Thoracic aorta (tissue), 2 donors: ENCODE measurements at regions not wholly inside any gene's neighbourhood (a gene's known extent, or its start where the extent isn't known, plus 50 kb on each side); places are given as distances from the start of the nearest gene placed in this dataset.
A peak's percentile ranks its signal among the peaks of the same experiment; 100 is the strongest.

Experiments
- ATAC-seq: fragments of 150-250 bp; one replicate; pipeline ENCODE4 v1.8.0; 2017; ENCODE audit warnings: low read depth; ENCODE audit not compliant: insufficient number of reproducible peaks, low FRiP score
- DNase-seq: peaks from one replicate; pipeline ENCODE4 v3.0.0-alpha.2; 2020; ENCODE audit warnings: low spot score
- H3K27ac ChIP-seq, 2 donors: fragments of 200-600 bp; sonication (generic); 1 replicate in 1 of 2; 2 replicates in 1 of 2; pipeline ENCODE4 v1.5.1; 2016; ENCODE audit warnings: mild to moderate bottlenecking in 2 of 2, moderate library complexity in 2 of 2
- H3K27me3 ChIP-seq: fragments of 200-600 bp; sonication (generic); replicated peaks from 2 replicates; pipeline ENCODE4 v1.6.0; 2016; ENCODE audit warnings: mild to moderate bottlenecking; ENCODE audit not compliant: insufficient read depth
- H3K36me3 ChIP-seq: fragments of 200-600 bp; sonication (generic); one replicate; pipeline ENCODE4 v1.5.1; 2016
- H3K4me1 ChIP-seq, 2 donors: fragments of 200-600 bp; sonication (generic); 1 replicate in 1 of 2; 2 replicates in 1 of 2; pipeline versions ENCODE4 v1.5.1 to v1.6.0; 2016; ENCODE audit warnings: low read depth in 2 of 2, mild to moderate bottlenecking in 1 of 2; ENCODE audit not compliant: control insufficient read depth in 1 of 2
- H3K4me3 ChIP-seq: fragments of 200-600 bp; sonication (generic); 2 replicates; pipeline ENCODE4 v1.5.1; 2016; ENCODE audit warnings: mild to moderate bottlenecking
- H3K9me3 ChIP-seq: fragments of 200-600 bp; sonication (generic); 2 replicates; pipeline ENCODE4 v1.5.1; 2016
- TF ChIP-seq, protein P1 (sequence below): fragments of 200-600 bp; sonication (generic); IDR thresholded peaks from one replicate; pipeline ENCODE4 v1.5.1; 2019; ENCODE audit warnings: antibody characterized with exemption

DNA sequence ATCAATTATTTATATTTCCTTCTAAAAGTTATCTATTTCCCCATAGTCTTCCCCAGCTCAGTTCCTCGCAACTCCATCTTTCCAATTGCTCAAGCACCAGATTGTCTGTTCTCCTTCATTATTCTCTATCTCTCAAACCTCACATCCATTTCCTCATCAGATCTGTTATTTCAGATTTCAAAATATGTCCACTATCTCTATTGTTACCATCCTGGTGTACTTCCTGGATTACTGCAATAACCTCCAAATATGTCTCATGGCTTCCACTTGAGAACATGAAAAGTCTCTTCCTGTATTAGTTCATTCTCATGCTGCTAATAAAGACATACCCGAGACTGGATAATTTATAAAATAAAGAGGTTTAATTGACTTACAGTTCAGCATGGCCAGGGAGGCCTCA is 641.7 kb upstream of the ZEB2 start:
- no peaks in the 10 kb centered on the region for H3K27me3 ChIP-seq
- H3K36me3 ChIP-seq, result no peaks in the 10 kb centered on the region
- H3K27ac ChIP-seq, result no peak overlapping the region
- H3K4me3 ChIP-seq, result no peak overlapping the region
- ATAC-seq (no peak), DNase-seq (no peak)
- TF ChIP-seq, protein P1, sequence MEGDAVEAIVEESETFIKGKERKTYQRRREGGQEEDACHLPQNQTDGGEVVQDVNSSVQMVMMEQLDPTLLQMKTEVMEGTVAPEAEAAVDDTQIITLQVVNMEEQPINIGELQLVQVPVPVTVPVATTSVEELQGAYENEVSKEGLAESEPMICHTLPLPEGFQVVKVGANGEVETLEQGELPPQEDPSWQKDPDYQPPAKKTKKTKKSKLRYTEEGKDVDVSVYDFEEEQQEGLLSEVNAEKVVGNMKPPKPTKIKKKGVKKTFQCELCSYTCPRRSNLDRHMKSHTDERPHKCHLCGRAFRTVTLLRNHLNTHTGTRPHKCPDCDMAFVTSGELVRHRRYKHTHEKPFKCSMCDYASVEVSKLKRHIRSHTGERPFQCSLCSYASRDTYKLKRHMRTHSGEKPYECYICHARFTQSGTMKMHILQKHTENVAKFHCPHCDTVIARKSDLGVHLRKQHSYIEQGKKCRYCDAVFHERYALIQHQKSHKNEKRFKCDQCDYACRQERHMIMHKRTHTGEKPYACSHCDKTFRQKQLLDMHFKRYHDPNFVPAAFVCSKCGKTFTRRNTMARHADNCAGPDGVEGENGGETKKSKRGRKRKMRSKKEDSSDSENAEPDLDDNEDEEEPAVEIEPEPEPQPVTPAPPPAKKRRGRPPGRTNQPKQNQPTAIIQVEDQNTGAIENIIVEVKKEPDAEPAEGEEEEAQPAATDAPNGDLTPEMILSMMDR, result no peak
- peaks cover 0 to 13% of the 10 kb centered on the region in 2 donors for H3K4me1 ChIP-seq
- no peaks in the 10 kb centered on the region for H3K9me3 ChIP-seq

DNA sequence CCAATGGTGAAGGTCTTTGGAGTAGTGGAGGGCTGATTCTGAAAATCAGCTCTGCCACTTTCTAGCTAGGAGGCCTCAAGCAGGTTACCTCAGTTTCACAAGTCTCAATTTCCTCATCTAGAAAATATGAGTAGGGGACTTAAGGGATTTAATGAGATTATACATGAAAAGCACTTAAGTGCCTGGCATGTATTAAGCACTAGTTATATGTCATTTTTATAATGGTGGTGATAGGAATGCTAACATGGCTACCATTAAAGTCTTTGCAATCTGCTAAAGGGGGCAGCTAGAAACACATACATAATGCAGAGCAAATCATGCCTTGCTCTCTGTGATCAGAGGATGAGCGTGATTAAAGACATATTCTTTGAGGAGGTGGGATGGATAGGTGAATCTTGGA is 640.9 kb upstream of the ZEB2 start:
- Histone ChIP-seq H3K9me3 (no peaks in the 10 kb centered on the region), H3K27ac (no peak overlapping the region), H3K36me3 (no peaks in the 10 kb centered on the region), H3K27me3 (no peaks in the 10 kb centered on the region), H3K4me1 (peaks cover 0 to 13% of the 10 kb centered on the region in 2 donors), H3K4me3 (no peak overlapping the region)
- ATAC-seq, result no peak
- DNase-seq, result no peak
- TF ChIP-seq, protein P1, result no peak

DNA sequence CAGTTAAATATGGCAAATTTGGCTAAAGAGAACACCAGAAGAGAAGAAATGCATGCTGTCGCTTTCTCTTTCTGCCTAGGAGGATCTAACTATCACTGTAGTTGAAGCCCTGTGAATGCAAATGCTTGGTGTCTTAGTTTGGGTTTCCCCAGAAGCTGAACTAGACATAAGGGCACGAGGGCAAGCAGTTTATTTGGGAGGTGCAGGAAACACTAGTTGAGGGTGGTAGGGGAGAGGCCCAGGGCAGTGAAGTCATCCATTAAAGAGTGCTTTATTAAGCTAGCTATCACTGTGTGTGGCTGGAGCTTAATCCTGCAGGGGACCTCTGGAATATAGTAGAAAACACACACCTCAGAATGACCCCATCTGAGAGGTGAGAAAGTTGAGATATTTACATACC is 639.8 kb upstream of the ZEB2 start:
- Histone ChIP-seq H3K36me3 (no peaks in the 10 kb centered on the region), H3K9me3 (no peaks in the 10 kb centered on the region), H3K4me3 (no peak overlapping the region), H3K4me1 (peaks cover 0 to 13% of the 10 kb centered on the region in 2 donors), H3K27me3 (no peaks in the 10 kb centered on the region), H3K27ac (no peak overlapping the region)
- TF ChIP-seq, protein P1, result no peak
- DNase-seq (no peak), ATAC-seq (no peak)

DNA sequence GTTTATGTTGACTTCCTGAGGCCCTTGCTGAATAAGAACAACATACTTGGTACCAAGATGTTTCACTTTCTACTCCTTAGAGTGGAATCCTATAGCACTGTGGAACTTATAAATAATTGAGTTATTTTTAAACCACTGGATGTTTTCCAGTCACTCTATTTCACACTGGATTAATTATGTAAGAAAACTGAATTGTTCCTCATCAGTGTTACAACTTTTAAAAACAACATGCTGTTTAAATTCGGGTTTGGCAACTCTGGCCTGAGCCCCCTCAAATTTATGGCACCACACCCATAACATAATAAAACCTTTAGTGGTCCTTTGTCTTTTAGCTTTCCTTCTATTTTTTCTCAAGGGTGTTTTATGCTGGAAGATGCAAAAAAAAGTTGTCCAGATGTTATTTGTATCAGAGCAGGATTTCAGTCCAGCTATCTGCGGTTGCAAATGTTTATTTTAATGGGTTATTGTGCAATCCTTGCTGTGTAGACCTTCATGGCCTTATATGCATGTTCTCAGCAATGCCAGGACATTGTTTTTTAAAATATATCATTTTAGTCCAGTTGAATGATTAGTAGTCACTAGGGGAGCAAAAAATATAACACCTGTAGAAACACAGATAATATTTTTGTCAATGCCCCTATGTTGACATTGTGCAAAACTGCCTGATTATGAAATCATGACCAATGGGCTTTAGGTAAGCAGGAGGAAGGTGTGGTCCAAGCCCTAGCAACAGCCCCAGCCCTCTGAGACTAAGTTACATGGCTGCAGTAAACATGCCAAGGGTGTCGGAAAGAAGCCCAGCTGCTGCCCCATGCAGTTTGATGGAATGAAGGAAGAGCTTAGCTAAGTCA is 638.0 kb upstream of the ZEB2 start:
- H3K27ac ChIP-seq, result no peak overlapping the region
- TF ChIP-seq, protein P1, result no peak
- no peaks in the 10 kb centered on the region for H3K36me3 ChIP-seq
- no peak overlapping the region for H3K4me3 ChIP-seq
- H3K9me3 ChIP-seq, result peaks cover 1% of the 10 kb centered on the region
- peak; percentile 50 for ATAC-seq
- H3K4me1 ChIP-seq, result peaks cover 0 to 13% of the 10 kb centered on the region in 2 donors
- no peaks in the 10 kb centered on the region for H3K27me3 ChIP-seq
- no peak for DNase-seq

DNA sequence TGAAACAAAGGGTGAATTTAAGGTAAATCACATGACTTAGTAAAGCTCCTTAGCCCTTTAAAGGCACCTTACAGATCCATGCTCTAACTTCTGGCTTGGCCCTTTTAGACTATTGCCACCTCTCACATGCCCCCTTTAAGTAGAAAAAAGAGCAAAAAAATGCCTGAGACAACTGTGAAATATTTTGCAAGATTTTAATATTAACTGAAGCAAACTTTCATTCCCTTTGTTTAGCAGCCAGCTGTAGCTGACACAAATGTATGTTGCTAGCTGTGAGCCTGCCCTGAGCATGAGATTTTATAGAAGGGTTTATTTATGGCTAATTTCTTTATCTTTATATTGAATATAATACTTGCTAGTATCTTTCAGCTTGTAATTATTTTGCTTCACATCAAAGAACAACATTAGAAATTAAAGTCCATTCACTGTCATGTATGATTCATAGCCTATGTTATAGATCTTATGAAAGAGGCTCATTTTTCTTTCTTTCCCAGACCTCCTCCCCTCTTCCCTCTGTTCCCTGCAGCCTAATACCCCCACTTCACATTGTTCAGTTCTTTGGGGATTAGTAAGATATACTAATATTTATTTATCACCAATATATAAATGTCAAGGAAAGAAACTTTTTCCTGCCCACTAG is 637.2 kb upstream of the ZEB2 start:
- H3K27ac ChIP-seq, result no peak overlapping the region
- H3K27me3 ChIP-seq, result no peaks in the 10 kb centered on the region
- DNase-seq (no peak), ATAC-seq (no peak)
- peaks cover 5% of the 10 kb centered on the region for H3K9me3 ChIP-seq
- no peak overlapping the region for H3K4me3 ChIP-seq
- peaks cover 0 to 13% of the 10 kb centered on the region in 2 donors for H3K4me1 ChIP-seq
- no peaks in the 10 kb centered on the region for H3K36me3 ChIP-seq
- TF ChIP-seq, protein P1, result no peak
